DMS79 treated with DMSO at 0.1 percent for 48 hours (cell line): ENCODE measurements at regions not wholly inside any gene's neighbourhood (a gene's known extent, or its start where the extent isn't known, plus 50 kb on each side); places are given as distances from the start of the nearest gene placed in this dataset.

ENCODE experiments used
- DNase-seq: peaks from one replicate; lab custom pipeline; 2025; lab: John Stamatoyannopoulos, UW

GRCh38 chr20:6886065-6886729 is 118.7 kb downstream of the BMP2 start:
- DNase-seq, result peak; percentile 44

- DNase-seq, result no peak
These were observed 120.5 kb downstream of the BMP2 start for GRCh38 chr20:6887966-6888365.

- no peak for DNase-seq
These were observed 121.4 kb downstream of the BMP2 start for GRCh38 chr20:6888736-6889395.

- DNase-seq, result no peak
These were observed 125.2 kb downstream of the BMP2 start for GRCh38 chr20:6892724-6893123.

- no peak for DNase-seq
These were observed 131.4 kb downstream of the BMP2 start for GRCh38 chr20:6898928-6899327.

GRCh38 chr20:6906871-6907270 is 139.4 kb downstream of the BMP2 start:
- DNase-seq, result no peak

GRCh38 chr20:6908673-6909072 is 141.2 kb downstream of the BMP2 start:
- DNase-seq, result peak; percentile 86

- DNase-seq, result no peak
These were observed 142.1 kb downstream of the BMP2 start for GRCh38 chr20:6909608-6910007.

GRCh38 chr20:6914986-6915385 is 147.5 kb downstream of the BMP2 start:
- no peak for DNase-seq

- DNase-seq, result no peak
These were observed 149.5 kb downstream of the BMP2 start for GRCh38 chr20:6916938-6917337.

GRCh38 chr20:6919792-6920468 is 152.4 kb downstream of the BMP2 start:
- DNase-seq, result no peak

- peak; percentile 38 for DNase-seq
These were observed 153.6 kb downstream of the BMP2 start for GRCh38 chr20:6920991-6921613.

- peak; percentile 59 for DNase-seq
These were observed 154.4 kb downstream of the BMP2 start for GRCh38 chr20:6921717-6922386.

GRCh38 chr20:6924681-6925080 is 157.2 kb downstream of the BMP2 start:
- no peak for DNase-seq

GRCh38 chr20:6925744-6926278 is 158.3 kb downstream of the BMP2 start:
- DNase-seq, result no peak

GRCh38 chr20:6940048-6940447 is 172.6 kb downstream of the BMP2 start:
- DNase-seq, result no peak

GRCh38 chr20:6940876-6941275 is 173.4 kb downstream of the BMP2 start:
- no peak for DNase-seq

GRCh38 chr20:6941571-6941970 is 174.1 kb downstream of the BMP2 start:
- no peak for DNase-seq

GRCh38 chr20:6942266-6942665 is 174.8 kb downstream of the BMP2 start:
- no peak for DNase-seq

GRCh38 chr20:6944292-6944691 is 176.8 kb downstream of the BMP2 start:
- DNase-seq, result no peak

- DNase-seq, result no peak
These were observed 186.1 kb downstream of the BMP2 start for GRCh38 chr20:6953611-6954010.

GRCh38 chr20:6954219-6954618 is 186.7 kb downstream of the BMP2 start:
- DNase-seq, result no peak
